ENCODE measurements at regions not wholly inside any gene's neighbourhood (a gene's known extent, or its start where the extent isn't known, plus 50 kb on each side); places are given as distances from the start of the nearest gene placed in this dataset.
A peak's percentile ranks its signal among the peaks of the same experiment; 100 is the strongest.

GRCh38 chr5:74382987-74383593 lies 257.4 kb downstream of the ENC1 start:
- Histone ChIP-seq H3K36me3 (ENCODE audit: insufficient read depth) (no peaks in the 10 kb centered on the region), H3F3A (replicated peaks; ENCODE audit: low read depth) (no peaks in the 10 kb centered on the region), H3K4me3 (no peak overlapping the region), H3K27ac (ENCODE audit: low read depth) (no peak overlapping the region), H3K4me2 (no peak overlapping the region), H3K79me2 (replicated peaks; ENCODE audit: insufficient read depth) (no peaks in the 10 kb centered on the region), H4K20me1 (replicated peaks; ENCODE audit: insufficient read depth) (no peaks in the 10 kb centered on the region), H3K27me3 (ENCODE audit: insufficient read depth) (no peaks in the 10 kb centered on the region), H2AFZ (peak overlapping the region; percentile 29; the same call in 1 of the 2 replicates), H3K9me2 (ENCODE audit: insufficient read depth) (no peaks in the 10 kb centered on the region), H3K4me1 (ENCODE audit: insufficient read depth) (peaks cover 5% of the 10 kb centered on the region; the same call in 1 of the 2 replicates)
- H3K27ac Mint-ChIP-seq: no peak overlapping the region
- no peak for DNase-seq (ENCODE audit: low spot score)
- no peak for ATAC-seq
- peaks cover 11% of the 10 kb centered on the region for H3K4me1 Mint-ChIP-seq
- no peaks in the 10 kb centered on the region for H3K9me3 Mint-ChIP-seq
- no peaks in the 10 kb centered on the region for H3K27me3 Mint-ChIP-seq (ENCODE audit: insufficient read depth, low read depth, poor library complexity)
- no peaks in the 10 kb centered on the region for H3K36me3 Mint-ChIP-seq (ENCODE audit: low read depth)
- TF ChIP-seq ETS1 (IDR thresholded peaks at IDR 0.05) (no peak), JUNB (IDR thresholded peaks at IDR 0.05; ENCODE audit: unreplicated experiment) (no peak), POLR2AphosphoS5 (IDR thresholded peaks at IDR 0.05; ENCODE audit: low read depth) (no peak), ZNF462 (CRISPR knock-in tag; IDR thresholded peaks at IDR 0.05) (no peak), CREB1 (CRISPR knock-in tag; IDR thresholded peaks at IDR 0.05; ENCODE audit: low read depth) (no peak), STAT1 (IDR thresholded peaks at IDR 0.05; ENCODE audit: unreplicated experiment) (no peak), CTCF (conservative IDR thresholded peaks at IDR 0.05; ENCODE audit: low read depth in 2 of 2) (no peak)
- H3K4me3 Mint-ChIP-seq: no peak overlapping the region

All from GM23338 (cell line).